ENCODE measurements at regions not wholly inside any gene's neighbourhood (a gene's known extent, or its start where the extent isn't known, plus 50 kb on each side); places are given as distances from the start of the nearest gene placed in this dataset.
"Not testable (repeated sequence)": the region's sequence is repeated elsewhere in the genome, so short reads cannot be mapped to it uniquely, and the experiment has no call there.

DNA sequence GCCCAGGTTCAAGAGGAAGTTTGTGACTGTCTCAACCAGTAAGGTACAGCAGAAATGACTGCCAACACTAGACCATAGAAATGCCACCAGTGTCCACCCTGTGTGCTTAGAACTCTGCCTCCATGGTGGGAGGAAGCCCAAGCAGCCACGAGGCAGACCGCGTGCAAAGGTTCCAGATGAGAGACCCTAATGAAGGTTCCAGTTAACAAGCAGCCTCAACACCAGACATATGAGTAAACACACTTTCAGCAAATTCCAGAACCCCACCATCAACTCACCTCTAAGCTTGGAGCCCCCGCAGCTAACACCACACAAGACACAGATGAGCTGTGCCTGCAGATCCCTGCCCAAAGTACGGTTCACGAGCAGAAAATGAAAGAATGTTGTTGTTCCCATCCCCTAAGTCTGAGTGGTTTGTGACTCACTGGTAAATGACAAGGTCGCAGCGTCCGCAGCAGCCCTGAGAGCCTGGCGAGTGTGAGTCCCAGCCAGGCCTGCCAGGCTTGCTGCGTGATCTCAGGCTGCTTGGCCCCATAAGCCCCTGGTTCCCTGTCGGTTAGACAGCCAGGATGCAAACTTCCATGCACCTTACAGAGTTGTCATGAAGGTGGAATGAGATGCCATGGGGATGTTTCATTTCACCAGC is 193.7 kb downstream of the C16orf95 start:
- Histone ChIP-seq H3K27me3 (ENCODE audit: control insufficient read depth in 2 of 2, insufficient read depth in 1 of 2, low read length in 1 of 2) (no peaks in the 10 kb centered on the region), H3K4me3 (ENCODE audit: low read length in 2 of 2) (no peak overlapping the region), H3K27ac (ENCODE audit: low read depth in 1 of 2, low read length in 1 of 2) (no peak overlapping the region), H3K9me3 (ENCODE audit: control insufficient read depth in 2 of 2, insufficient read depth in 1 of 2, low read length in 1 of 2) (no peaks in the 10 kb centered on the region), H3K4me1 (ENCODE audit: control insufficient read depth in 2 of 2, insufficient read depth in 2 of 2, low read length in 2 of 2) (no peaks in the 10 kb centered on the region), H3K36me3 (ENCODE audit: control insufficient read depth in 2 of 2, insufficient read depth in 2 of 2, low read length in 1 of 2) (no peaks in the 10 kb centered on the region)
- DNase-seq (ENCODE audit: low read depth in 6 of 9, low spot score in 9 of 9): no peak
- 98% methylated on average over 12 of the region's 12 CpGs for WGBS

GRCh38 chr16:87124405-87124804 is 192.8 kb downstream of the C16orf95 start:
- DNase-seq (ENCODE audit: low read depth in 6 of 9, low spot score in 9 of 9); H3K4me1 ChIP-seq (ENCODE audit: control insufficient read depth in 2 of 2, insufficient read depth in 2 of 2, low read length in 2 of 2); H3K27ac ChIP-seq (ENCODE audit: low read depth in 1 of 2, low read length in 1 of 2); H3K27me3 ChIP-seq (ENCODE audit: control insufficient read depth in 2 of 2, insufficient read depth in 1 of 2, low read length in 1 of 2); H3K36me3 ChIP-seq (ENCODE audit: control insufficient read depth in 2 of 2, insufficient read depth in 2 of 2, low read length in 1 of 2); H3K4me3 ChIP-seq (ENCODE audit: low read length in 2 of 2); H3K9me3 ChIP-seq (ENCODE audit: control insufficient read depth in 2 of 2, insufficient read depth in 1 of 2, low read length in 1 of 2): not testable (repeated sequence)
- 87% methylated on average over 9 of the region's 9 CpGs for WGBS

DNA sequence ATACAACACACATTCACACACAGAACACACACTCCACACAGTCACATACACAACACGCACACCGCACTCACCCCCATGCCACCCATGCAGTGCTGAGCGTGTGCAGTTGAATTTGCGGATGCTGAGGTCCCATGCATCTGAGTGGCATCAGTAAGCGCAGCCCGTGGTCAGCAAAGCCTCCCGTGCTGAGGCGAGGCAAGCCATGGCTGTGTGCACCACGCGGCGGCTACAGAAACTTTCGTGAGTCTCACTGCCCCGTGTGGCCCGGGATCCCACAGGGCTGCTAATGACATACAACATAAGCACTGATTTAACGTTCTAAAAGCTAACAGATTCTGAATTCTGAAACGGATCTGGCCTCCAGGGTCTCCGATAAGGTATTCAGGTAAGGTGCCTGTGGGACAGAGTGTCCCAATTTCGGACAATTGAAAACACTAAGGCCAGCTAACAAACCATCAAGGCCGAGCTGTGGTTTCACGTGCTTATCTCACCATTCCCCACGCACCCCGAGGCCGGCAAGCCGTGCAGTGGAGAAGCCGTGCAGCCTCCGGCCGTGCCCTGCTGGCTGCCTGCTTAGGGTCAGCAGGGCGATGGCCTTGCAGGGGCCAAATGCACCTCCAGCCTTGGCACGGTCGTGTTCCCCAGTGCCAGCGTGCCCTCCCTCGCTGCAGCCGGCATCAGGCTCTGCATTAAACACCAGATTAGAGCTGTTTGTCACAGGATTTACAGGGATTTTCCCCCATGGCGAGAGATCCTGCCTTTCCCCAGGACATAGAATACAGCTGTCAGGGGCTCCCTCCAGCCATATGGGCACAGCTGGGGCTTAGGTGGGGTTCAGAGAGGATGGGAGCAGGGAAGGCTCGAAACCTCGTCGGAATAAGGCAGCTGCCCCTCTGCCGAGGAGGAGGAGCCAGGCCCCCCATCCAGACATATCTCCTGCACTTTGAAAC is 191.7 kb downstream of the C16orf95 start:
- Histone ChIP-seq H3K4me1 (ENCODE audit: control insufficient read depth in 2 of 2, insufficient read depth in 2 of 2, low read length in 2 of 2) (no peaks in the 10 kb centered on the region), H3K36me3 (ENCODE audit: control insufficient read depth in 2 of 2, insufficient read depth in 2 of 2, low read length in 1 of 2) (no peaks in the 10 kb centered on the region), H3K27me3 (ENCODE audit: control insufficient read depth in 2 of 2, insufficient read depth in 1 of 2, low read length in 1 of 2) (no peaks in the 10 kb centered on the region), H3K4me3 (ENCODE audit: low read length in 2 of 2) (no peak overlapping the region), H3K27ac (ENCODE audit: low read depth in 1 of 2, low read length in 1 of 2) (no peak overlapping the region), H3K9me3 (ENCODE audit: control insufficient read depth in 2 of 2, insufficient read depth in 1 of 2, low read length in 1 of 2) (no peaks in the 10 kb centered on the region)
- 95% methylated on average over 38 of the region's 38 CpGs for WGBS
- DNase-seq (ENCODE audit: low read depth in 6 of 9, low spot score in 9 of 9): no peak

DNA sequence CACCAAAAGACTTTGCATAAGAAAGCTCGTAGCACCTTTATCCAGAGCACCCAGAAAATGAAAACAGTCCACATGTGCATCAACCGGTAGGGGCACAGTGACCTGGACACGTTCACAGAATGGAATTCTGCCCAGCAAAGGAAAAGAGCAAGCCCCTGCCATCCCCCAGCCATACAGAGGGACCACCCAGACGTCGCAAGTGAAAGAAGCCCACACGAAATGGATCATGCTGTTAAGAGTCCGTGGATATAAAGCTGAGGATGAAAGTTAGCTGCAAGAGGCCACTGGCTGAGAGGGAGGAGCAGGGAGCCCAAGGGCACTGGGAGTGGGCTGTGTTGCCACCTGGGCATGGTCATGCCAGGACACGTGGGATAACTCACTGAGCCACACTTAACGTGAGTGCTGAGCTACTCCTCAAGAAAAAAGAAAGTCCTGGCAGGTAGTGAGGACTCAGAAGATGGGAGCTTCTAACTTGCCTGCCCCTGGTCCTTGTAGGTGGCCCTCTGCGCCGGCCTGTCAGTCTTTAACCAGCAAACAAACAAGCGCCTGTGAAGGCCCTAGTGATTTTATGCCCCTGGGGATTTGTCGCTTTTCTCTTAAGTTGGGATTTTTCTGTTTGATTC is 190.7 kb downstream of the C16orf95 start:
- DNase-seq (ENCODE audit: low read depth in 6 of 9, low spot score in 9 of 9): no peak
- no peaks in the 10 kb centered on the region for H3K36me3 ChIP-seq (ENCODE audit: control insufficient read depth in 2 of 2, insufficient read depth in 2 of 2, low read length in 1 of 2)
- 92% methylated on average over 13 of the region's 13 CpGs for WGBS
- no peaks in the 10 kb centered on the region for H3K27me3 ChIP-seq (ENCODE audit: control insufficient read depth in 2 of 2, insufficient read depth in 1 of 2, low read length in 1 of 2)
- H3K4me3 ChIP-seq (ENCODE audit: low read length in 2 of 2): no peak overlapping the region
- no peaks in the 10 kb centered on the region for H3K4me1 ChIP-seq (ENCODE audit: control insufficient read depth in 2 of 2, insufficient read depth in 2 of 2, low read length in 2 of 2)
- no peaks in the 10 kb centered on the region for H3K9me3 ChIP-seq (ENCODE audit: control insufficient read depth in 2 of 2, insufficient read depth in 1 of 2, low read length in 1 of 2)
- H3K27ac ChIP-seq (ENCODE audit: low read depth in 1 of 2, low read length in 1 of 2): no peak overlapping the region

GRCh38 chr16:87127061-87127765 is 190.0 kb downstream of the C16orf95 start:
- no peaks in the 10 kb centered on the region for H3K9me3 ChIP-seq (ENCODE audit: control insufficient read depth in 2 of 2, insufficient read depth in 1 of 2, low read length in 1 of 2)
- no peaks in the 10 kb centered on the region for H3K4me1 ChIP-seq (ENCODE audit: control insufficient read depth in 2 of 2, insufficient read depth in 2 of 2, low read length in 2 of 2)
- no peak overlapping the region for H3K4me3 ChIP-seq (ENCODE audit: low read length in 2 of 2)
- H3K27ac ChIP-seq (ENCODE audit: low read depth in 1 of 2, low read length in 1 of 2): no peak overlapping the region
- no peak for DNase-seq (ENCODE audit: low read depth in 6 of 9, low spot score in 9 of 9)
- 90% methylated on average over 23 of the region's 23 CpGs for WGBS
- no peaks in the 10 kb centered on the region for H3K27me3 ChIP-seq (ENCODE audit: control insufficient read depth in 2 of 2, insufficient read depth in 1 of 2, low read length in 1 of 2)
- no peaks in the 10 kb centered on the region for H3K36me3 ChIP-seq (ENCODE audit: control insufficient read depth in 2 of 2, insufficient read depth in 2 of 2, low read length in 1 of 2)

DNA sequence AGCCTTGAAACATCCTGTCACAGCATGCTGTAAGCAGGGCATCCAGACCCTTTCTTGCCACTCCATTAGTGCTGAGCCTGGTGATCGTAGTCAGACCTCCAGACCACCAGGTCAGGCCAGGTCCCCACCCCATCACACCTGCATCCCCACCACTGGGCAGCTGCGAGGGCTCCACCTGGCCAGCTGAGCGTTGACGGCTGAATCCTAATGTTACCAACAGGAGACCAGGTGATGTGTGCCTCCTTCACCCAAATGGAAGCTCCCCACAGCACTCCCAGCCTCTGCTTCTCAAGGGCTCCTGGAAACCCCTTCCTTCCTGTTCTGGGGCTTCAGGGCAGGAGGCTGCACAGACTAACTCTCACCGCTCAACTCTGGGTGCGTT is 189.4 kb downstream of the C16orf95 start:
- H3K27me3 ChIP-seq (ENCODE audit: control insufficient read depth in 2 of 2, insufficient read depth in 1 of 2, low read length in 1 of 2): no peaks in the 10 kb centered on the region
- DNase-seq (ENCODE audit: low read depth in 6 of 9, low spot score in 9 of 9): no peak
- no peak overlapping the region for H3K27ac ChIP-seq (ENCODE audit: low read depth in 1 of 2, low read length in 1 of 2)
- H3K4me3 ChIP-seq (ENCODE audit: low read length in 2 of 2): no peak overlapping the region
- no peaks in the 10 kb centered on the region for H3K9me3 ChIP-seq (ENCODE audit: control insufficient read depth in 2 of 2, insufficient read depth in 1 of 2, low read length in 1 of 2)
- no peaks in the 10 kb centered on the region for H3K36me3 ChIP-seq (ENCODE audit: control insufficient read depth in 2 of 2, insufficient read depth in 2 of 2, low read length in 1 of 2)
- H3K4me1 ChIP-seq (ENCODE audit: control insufficient read depth in 2 of 2, insufficient read depth in 2 of 2, low read length in 2 of 2): no peaks in the 10 kb centered on the region
- 71% methylated on average over 6 of the region's 6 CpGs for WGBS

- Histone ChIP-seq H3K4me3 (ENCODE audit: low read length in 2 of 2) (no peak overlapping the region), H3K9me3 (ENCODE audit: control insufficient read depth in 2 of 2, insufficient read depth in 1 of 2, low read length in 1 of 2) (no peaks in the 10 kb centered on the region), H3K27me3 (ENCODE audit: control insufficient read depth in 2 of 2, insufficient read depth in 1 of 2, low read length in 1 of 2) (no peaks in the 10 kb centered on the region), H3K4me1 (ENCODE audit: control insufficient read depth in 2 of 2, insufficient read depth in 2 of 2, low read length in 2 of 2) (no peaks in the 10 kb centered on the region), H3K27ac (ENCODE audit: low read depth in 1 of 2, low read length in 1 of 2) (no peak overlapping the region), H3K36me3 (ENCODE audit: control insufficient read depth in 2 of 2, insufficient read depth in 2 of 2, low read length in 1 of 2) (no peaks in the 10 kb centered on the region)
- 91% methylated on average over 4 of the region's 4 CpGs for WGBS
- DNase-seq (ENCODE audit: low read depth in 6 of 9, low spot score in 9 of 9): no peak
Observed at GRCh38 chr16:87129771-87130170, 187.4 kb downstream of the C16orf95 start.

- H3K9me3 ChIP-seq (ENCODE audit: control insufficient read depth in 2 of 2, insufficient read depth in 1 of 2, low read length in 1 of 2): no peaks in the 10 kb centered on the region
- WGBS: 89% methylated on average over 16 of the region's 16 CpGs
Observed at GRCh38 chr16:87131061-87131995, 185.9 kb downstream of the C16orf95 start.

More at GRCh38 chr16:87131061-87131995, 185.9 kb downstream of the C16orf95 start:
- Histone ChIP-seq H3K27ac (ENCODE audit: low read depth in 1 of 2, low read length in 1 of 2) (no peak overlapping the region), H3K36me3 (ENCODE audit: control insufficient read depth in 2 of 2, insufficient read depth in 2 of 2, low read length in 1 of 2) (no peaks in the 10 kb centered on the region), H3K4me3 (ENCODE audit: low read length in 2 of 2) (no peak overlapping the region), H3K27me3 (ENCODE audit: control insufficient read depth in 2 of 2, insufficient read depth in 1 of 2, low read length in 1 of 2) (no peaks in the 10 kb centered on the region), H3K4me1 (ENCODE audit: control insufficient read depth in 2 of 2, insufficient read depth in 2 of 2, low read length in 2 of 2) (no peaks in the 10 kb centered on the region)
- DNase-seq (ENCODE audit: low read depth in 6 of 9, low spot score in 9 of 9): no peak

All from thymus (tissue), 11 donors.